ENCODE measurements at regions not wholly inside any gene's neighbourhood (a gene's known extent, or its start where the extent isn't known, plus 50 kb on each side); places are given as distances from the start of the nearest gene placed in this dataset.

DNA sequence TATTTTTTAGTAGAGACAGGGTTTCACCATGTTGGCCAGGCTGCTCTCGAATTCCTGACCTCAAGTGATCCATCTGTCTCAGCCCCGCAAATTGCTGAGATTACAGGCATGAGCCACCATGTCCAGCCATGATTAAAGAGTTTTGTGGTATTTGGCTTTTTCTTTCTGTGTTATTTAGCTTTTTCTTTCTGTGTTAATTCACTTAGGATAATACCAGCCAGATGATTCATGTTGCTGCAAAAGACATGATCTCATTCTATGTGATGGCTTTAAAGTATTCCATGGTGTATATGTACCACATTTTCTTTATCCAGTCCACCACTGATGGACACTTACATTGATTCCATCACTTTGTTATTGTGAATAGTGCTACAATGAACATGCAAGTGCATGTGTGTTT, 1135.2 kb downstream of the AMY1C start:
- H3K4me2 ChIP-seq (ENCODE audit: insufficient read depth, low read length): no peak overlapping the region
- H3K27me3 ChIP-seq (ENCODE audit: control insufficient read depth in 2 of 2, insufficient read depth in 2 of 2, low read length in 2 of 2): no peaks in the 10 kb centered on the region
- H3K9ac ChIP-seq (replicated peaks; ENCODE audit: extremely low read depth, insufficient read depth, low read length): no peak overlapping the region
- no peaks in the 10 kb centered on the region for H4K20me1 ChIP-seq (replicated peaks; ENCODE audit: control insufficient read depth, extremely low read depth, insufficient read depth, low read length)
- ChIA-PET CTCF (no interaction called here), POLR2A (no interaction called here)
- no peak for DNase-seq (ENCODE audit: low read depth, low spot score)
- TF ChIP-seq, protein P1, sequence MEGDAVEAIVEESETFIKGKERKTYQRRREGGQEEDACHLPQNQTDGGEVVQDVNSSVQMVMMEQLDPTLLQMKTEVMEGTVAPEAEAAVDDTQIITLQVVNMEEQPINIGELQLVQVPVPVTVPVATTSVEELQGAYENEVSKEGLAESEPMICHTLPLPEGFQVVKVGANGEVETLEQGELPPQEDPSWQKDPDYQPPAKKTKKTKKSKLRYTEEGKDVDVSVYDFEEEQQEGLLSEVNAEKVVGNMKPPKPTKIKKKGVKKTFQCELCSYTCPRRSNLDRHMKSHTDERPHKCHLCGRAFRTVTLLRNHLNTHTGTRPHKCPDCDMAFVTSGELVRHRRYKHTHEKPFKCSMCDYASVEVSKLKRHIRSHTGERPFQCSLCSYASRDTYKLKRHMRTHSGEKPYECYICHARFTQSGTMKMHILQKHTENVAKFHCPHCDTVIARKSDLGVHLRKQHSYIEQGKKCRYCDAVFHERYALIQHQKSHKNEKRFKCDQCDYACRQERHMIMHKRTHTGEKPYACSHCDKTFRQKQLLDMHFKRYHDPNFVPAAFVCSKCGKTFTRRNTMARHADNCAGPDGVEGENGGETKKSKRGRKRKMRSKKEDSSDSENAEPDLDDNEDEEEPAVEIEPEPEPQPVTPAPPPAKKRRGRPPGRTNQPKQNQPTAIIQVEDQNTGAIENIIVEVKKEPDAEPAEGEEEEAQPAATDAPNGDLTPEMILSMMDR (IDR thresholded peaks at IDR 0.05; ENCODE audit: extremely low read depth in 1 of 2, insufficient read depth in 1 of 2, low read depth in 1 of 2, low read length in 2 of 2): no peak
- TF ChIP-seq FOS (IDR thresholded peaks at IDR 0.05; ENCODE audit: borderline replicate concordance, insufficient read depth, low read length) (no peak), POLR2A (IDR thresholded peaks at IDR 0.05; ENCODE audit: low read depth, low read length) (no peak), GATA2 (IDR thresholded peaks at IDR 0.05; ENCODE audit: insufficient read depth, insufficient read length, low read depth, low read length) (no peak), MYC (IDR thresholded peaks at IDR 0.05; ENCODE audit: low read depth, low read length) (no peak), POLR2AphosphoS5 (IDR thresholded peaks at IDR 0.05; ENCODE audit: insufficient read depth, low read depth, low read length) (no peak), JUN (IDR thresholded peaks at IDR 0.05; ENCODE audit: borderline replicate concordance, insufficient read depth, insufficient read length, low read depth) (no peak), EZH2 (IDR thresholded peaks at IDR 0.05; ENCODE audit: borderline replicate concordance, low read depth, low read length, severe bottlenecking) (no peak)
- TF ChIP-seq, protein P2, sequence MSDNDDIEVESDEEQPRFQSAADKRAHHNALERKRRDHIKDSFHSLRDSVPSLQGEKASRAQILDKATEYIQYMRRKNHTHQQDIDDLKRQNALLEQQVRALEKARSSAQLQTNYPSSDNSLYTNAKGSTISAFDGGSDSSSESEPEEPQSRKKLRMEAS (IDR thresholded peaks at IDR 0.05; ENCODE audit: insufficient read depth, insufficient read length): no peak
- no TSS peak for BruUV-seq (replicated peaks)
- dilution Hi-C loops (cut with MboI; ENCODE audit: extremely low pct_ligation_motif_present, low sequenced_read_pairs): no loop called here
- no peaks in the 10 kb centered on the region for H3K79me2 ChIP-seq (ENCODE audit: control insufficient read depth, insufficient read depth, low read length)
- no peak overlapping the region for H2AFZ ChIP-seq (ENCODE audit: low read depth, low read length)
- no peaks in the 10 kb centered on the region for H3K4me1 ChIP-seq (ENCODE audit: control insufficient read depth, extremely low read depth, insufficient read depth, low read length)
- H3K4me3 ChIP-seq (replicated peaks in 1 of 3; ENCODE audit: insufficient read depth in 1 of 3, low read depth in 1 of 3, low read length in 3 of 3): no peak overlapping the region
- no peaks in the 10 kb centered on the region for H3K9me3 ChIP-seq (replicated peaks; ENCODE audit: control insufficient read depth, insufficient read depth, low read length)
- intact Hi-C loops (cut with micrococcal nuclease): no loop called here
- no peak overlapping the region for H3K27ac ChIP-seq (ENCODE audit: insufficient read depth, low read depth, low read length)
- no peak for FAIRE-seq
- H3K9me1 ChIP-seq (replicated peaks; ENCODE audit: control insufficient read depth, extremely low read depth, insufficient read depth, low read length): no peaks in the 10 kb centered on the region
- H3K36me3 ChIP-seq (ENCODE audit: control insufficient read depth in 2 of 2, extremely low read depth in 1 of 2, insufficient read depth in 2 of 2, low read length in 2 of 2): no peaks in the 10 kb centered on the region

Measured in endothelial cell of umbilical vein (primary cell).